GM13977 (cell line): ENCODE measurements at regions not wholly inside any gene's neighbourhood (a gene's known extent, or its start where the extent isn't known, plus 50 kb on each side); places are given as distances from the start of the nearest gene placed in this dataset.

Experiments used
- DNase-seq: peaks from one replicate; pipeline ENCODE4 v3.0.0; 2012; ENCODE audit warnings: low spot score
- CTCF ChIP-seq: IDR thresholded peaks from 2 replicates; pipeline ENCODE4 v1.5.1; 2012; ENCODE audit warnings: mild to moderate bottlenecking, control low read depth; ENCODE audit not compliant: insufficient read depth; ENCODE audit errors: extremely low read depth, missing control alignments
- in situ Hi-C: fragments of 300-500 bp; cut with MboI; formaldehyde crosslinking; loops from one replicate; pipeline ENCODE4 v1.12.0; 2022; ENCODE audit warnings: low sequenced_read_pairs, low pct_unique_long_range_greater_than_20kb, mixed read lengths, inconsistent platforms; ENCODE audit not compliant: unreplicated experiment

GRCh38 chr12:45646851-45647581 lies 82.5 kb upstream of the ARID2 start:
- TF ChIP-seq CTCF: no peak
- DNase-seq: no peak
- in situ Hi-C loops: no loop called here

GRCh38 chr12:45648070-45648469 lies 81.4 kb upstream of the ARID2 start:
- in situ Hi-C loops: no loop called here
- no peak for TF ChIP-seq CTCF
- no peak for DNase-seq

- no peak for TF ChIP-seq CTCF
- no peak for DNase-seq
- in situ Hi-C loops: no loop called here
Observed at GRCh38 chr12:45651029-45651428, 78.5 kb upstream of the ARID2 start.

GRCh38 chr12:45654002-45654665 lies 75.4 kb upstream of the ARID2 start:
- in situ Hi-C loops: no loop called here
- no peak for TF ChIP-seq CTCF
- DNase-seq: no peak

GRCh38 chr12:45655186-45655585 lies 74.3 kb upstream of the ARID2 start:
- no peak for DNase-seq
- in situ Hi-C loops: no loop called here
- no peak for TF ChIP-seq CTCF

- no peak for TF ChIP-seq CTCF
- no peak for DNase-seq
- in situ Hi-C loops: no loop called here
Observed at GRCh38 chr12:45655743-45656142, 73.8 kb upstream of the ARID2 start.

- DNase-seq: no peak
- in situ Hi-C loops: no loop called here
- TF ChIP-seq CTCF: no peak
Observed at GRCh38 chr12:45658020-45658419, 71.5 kb upstream of the ARID2 start.
